SU-DHL-6 (cell line): ENCODE measurements at regions not wholly inside any gene's neighbourhood (a gene's known extent, or its start where the extent isn't known, plus 50 kb on each side); places are given as distances from the start of the nearest gene placed in this dataset.

Source experiments
- H2AFZ ChIP-seq: fragments of 200-600 bp; sonication (generic); 2 replicates; pipeline ENCODE4 v1.6.1; 2014; ENCODE audit warnings: low read depth, mild to moderate bottlenecking, moderate library complexity, mixed read lengths, antibody characterized with exemption, low read length; ENCODE audit not compliant: severe bottlenecking
- H3F3A ChIP-seq: fragments of 200-600 bp; shearing (Covaris generic); 2 replicates; pipeline ENCODE4 v1.6.0; 2016; ENCODE audit warnings: antibody characterized with exemption, mild to moderate bottlenecking; ENCODE audit not compliant: insufficient read depth
- H3K27ac ChIP-seq: fragments of 200-600 bp; sonication (generic); 2 replicates; pipeline ENCODE4 v1.5.1; 2016; ENCODE audit warnings: low read depth, mild to moderate bottlenecking, low read length, moderate library complexity, mixed read lengths
- H3K27me3 ChIP-seq: fragments of 200-600 bp; sonication (generic), shearing (Covaris generic); 2 replicates; pipeline ENCODE4 v1.6.0; 2014; ENCODE audit warnings: mild to moderate bottlenecking, low read length
- H3K36me3 ChIP-seq: fragments of 200-600 bp; sonication (generic); 2 replicates; pipeline ENCODE4 v1.6.1; 2014; ENCODE audit warnings: mild to moderate bottlenecking, low read length, mixed read lengths
- H3K4me2 ChIP-seq: fragments of 300-600, 200-600 bp; shearing (Covaris generic), sonication (generic); 2 replicates; pipeline ENCODE4 v1.6.0; 2014; ENCODE audit warnings: low read length, low read depth, mild to moderate bottlenecking; ENCODE audit not compliant: poor library complexity, severe bottlenecking
- H3K4me3 ChIP-seq: fragments of 200-600 bp; sonication (generic); 2 replicates; pipeline ENCODE4 v1.5.1; 2014; ENCODE audit warnings: antibody characterized with exemption, low read length, mild to moderate bottlenecking, mixed read lengths; ENCODE audit not compliant: insufficient read depth, poor library complexity, severe bottlenecking
- H3K79me2 ChIP-seq: fragments of 200-600 bp; sonication (generic); 2 replicates; pipeline ENCODE4 v1.6.1; 2014; ENCODE audit warnings: mild to moderate bottlenecking, low read length, moderate library complexity; ENCODE audit not compliant: insufficient read depth
- H3K9ac ChIP-seq: fragments of 200-600 bp; sonication (generic); 2 replicates; pipeline ENCODE4 v1.7.0; 2014; ENCODE audit warnings: mild to moderate bottlenecking, low read length
- H3K9me2 ChIP-seq: fragments of 200-600 bp; sonication (generic); replicated peaks from 2 replicates; pipeline ENCODE4 v1.6.1; 2014; ENCODE audit warnings: low read length; ENCODE audit not compliant: insufficient read depth
- H3K9me3 ChIP-seq: fragments of 200-600 bp; sonication (generic); 2 replicates; pipeline ENCODE4 v1.6.1; 2014; ENCODE audit warnings: low read length, mixed read lengths; ENCODE audit not compliant: insufficient read depth
- H4K20me1 ChIP-seq: fragments of 200-600 bp; sonication (generic); 2 replicates; pipeline ENCODE4 v1.6.1; 2014; ENCODE audit warnings: low read depth, mild to moderate bottlenecking, antibody characterized with exemption, low read length, moderate library complexity, mixed read lengths
- CTCF ChIP-seq: fragments of 200-600 bp; sonication (generic); IDR thresholded peaks from one replicate; pipeline ENCODE4 v1.5.1; 2017; ENCODE audit warnings: antibody characterized with exemption, mild to moderate bottlenecking, low read length, moderate library complexity; ENCODE audit not compliant: insufficient read depth, poor library complexity, severe bottlenecking
- EZH2phosphoT487 ChIP-seq: fragments of 200-600 bp; sonication (generic), shearing (Covaris generic); conservative IDR thresholded peaks from 2 replicates; pipeline ENCODE4 v1.6.1; 2018; ENCODE audit warnings: mild to moderate bottlenecking, antibody characterized with exemption, low read length, moderate library complexity, mixed read lengths

- no peaks in the 10 kb centered on the region; the same call in 1 of the 2 replicates for H4K20me1 ChIP-seq
- H2AFZ ChIP-seq, result no peak overlapping the region
- H3K9me2 ChIP-seq, result no peaks in the 10 kb centered on the region
- H3K4me2 ChIP-seq, result no peak overlapping the region
- H3K9ac ChIP-seq, result no peak overlapping the region
- no peak overlapping the region for H3K27ac ChIP-seq
- TF ChIP-seq EZH2phosphoT487 (no peak), CTCF (no peak)
- H3K9me3 ChIP-seq, result no peaks in the 10 kb centered on the region
- no peaks in the 10 kb centered on the region for H3K27me3 ChIP-seq
- H3K4me3 ChIP-seq, result no peak overlapping the region
- H3K79me2 ChIP-seq, result no peaks in the 10 kb centered on the region
- no peaks in the 10 kb centered on the region for H3F3A ChIP-seq
- no peaks in the 10 kb centered on the region for H3K36me3 ChIP-seq
Observed at GRCh38 chr4:42235304-42236021, 83.0 kb upstream of the BEND4 start.

- Histone ChIP-seq H3K4me3 (no peak overlapping the region), H3K27ac (no peak overlapping the region), H3K36me3 (no peaks in the 10 kb centered on the region), H3F3A (no peaks in the 10 kb centered on the region), H3K9me3 (no peaks in the 10 kb centered on the region), H3K4me2 (no peak overlapping the region), H3K9me2 (no peaks in the 10 kb centered on the region), H3K27me3 (no peaks in the 10 kb centered on the region), H3K9ac (no peak overlapping the region), H4K20me1 (no peaks in the 10 kb centered on the region; the same call in 1 of the 2 replicates), H3K79me2 (no peaks in the 10 kb centered on the region), H2AFZ (no peak overlapping the region)
- TF ChIP-seq CTCF (no peak), EZH2phosphoT487 (no peak)
Observed at GRCh38 chr4:42237010-42237409, 84.6 kb upstream of the BEND4 start.

- Histone ChIP-seq H3K4me2 (no peak overlapping the region), H3K79me2 (no peaks in the 10 kb centered on the region), H4K20me1 (no peaks in the 10 kb centered on the region; the same call in 1 of the 2 replicates), H3K27me3 (no peaks in the 10 kb centered on the region), H3F3A (no peaks in the 10 kb centered on the region), H3K36me3 (no peaks in the 10 kb centered on the region), H3K9ac (no peak overlapping the region), H3K4me3 (no peak overlapping the region), H3K27ac (no peak overlapping the region), H2AFZ (no peak overlapping the region), H3K9me2 (no peaks in the 10 kb centered on the region), H3K9me3 (no peaks in the 10 kb centered on the region)
- TF ChIP-seq CTCF (no peak), EZH2phosphoT487 (no peak)
Observed at GRCh38 chr4:42237451-42237850, 85.0 kb upstream of the BEND4 start.
